Upper lobe of left lung (tissue), 4 donors: ENCODE measurements at regions not wholly inside any gene's neighbourhood (a gene's known extent, or its start where the extent isn't known, plus 50 kb on each side); places are given as distances from the start of the nearest gene placed in this dataset.

Experiments
- POLR2A ChIP-seq, 4 donors: fragments of 450-650 bp; IDR thresholded peaks; one replicate each; pipeline ENCODE4 v1.5.1; 2016 to 2017; ENCODE audit warnings: antibody characterized with exemption in 4 of 4, mild to moderate bottlenecking in 2 of 4
- POLR2AphosphoS5 ChIP-seq, 2 donors: sonication (generic); formaldehyde crosslinking; IDR thresholded peaks; one replicate each; pipeline ENCODE4 v1.5.1; 2017; ENCODE audit warnings: antibody characterized with exemption in 2 of 2
- TF ChIP-seq, protein P1 (sequence below), 6 experiments: fragments of 450-650 bp in 4 of 6; fragments of 200-600 bp in 2 of 6; sonication (generic) in 2 of 6; IDR thresholded peaks; one replicate each; pipeline ENCODE4 v1.5.1; 2016 to 2019; ENCODE audit warnings: antibody characterized with exemption in 6 of 6

- TF ChIP-seq, protein P1, sequence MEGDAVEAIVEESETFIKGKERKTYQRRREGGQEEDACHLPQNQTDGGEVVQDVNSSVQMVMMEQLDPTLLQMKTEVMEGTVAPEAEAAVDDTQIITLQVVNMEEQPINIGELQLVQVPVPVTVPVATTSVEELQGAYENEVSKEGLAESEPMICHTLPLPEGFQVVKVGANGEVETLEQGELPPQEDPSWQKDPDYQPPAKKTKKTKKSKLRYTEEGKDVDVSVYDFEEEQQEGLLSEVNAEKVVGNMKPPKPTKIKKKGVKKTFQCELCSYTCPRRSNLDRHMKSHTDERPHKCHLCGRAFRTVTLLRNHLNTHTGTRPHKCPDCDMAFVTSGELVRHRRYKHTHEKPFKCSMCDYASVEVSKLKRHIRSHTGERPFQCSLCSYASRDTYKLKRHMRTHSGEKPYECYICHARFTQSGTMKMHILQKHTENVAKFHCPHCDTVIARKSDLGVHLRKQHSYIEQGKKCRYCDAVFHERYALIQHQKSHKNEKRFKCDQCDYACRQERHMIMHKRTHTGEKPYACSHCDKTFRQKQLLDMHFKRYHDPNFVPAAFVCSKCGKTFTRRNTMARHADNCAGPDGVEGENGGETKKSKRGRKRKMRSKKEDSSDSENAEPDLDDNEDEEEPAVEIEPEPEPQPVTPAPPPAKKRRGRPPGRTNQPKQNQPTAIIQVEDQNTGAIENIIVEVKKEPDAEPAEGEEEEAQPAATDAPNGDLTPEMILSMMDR (IDR thresholded peaks at IDR 0.05), result no peak
- TF ChIP-seq POLR2A (IDR thresholded peaks at IDR 0.05), result no peak
- no peak for TF ChIP-seq POLR2AphosphoS5 (IDR thresholded peaks at IDR 0.05)
Observed at GRCh38 chr4:132071815-132072214, 1077.3 kb upstream of the PCDH10 start.
